GM08714 (cell line): ENCODE measurements at regions not wholly inside any gene's neighbourhood (a gene's known extent, or its start where the extent isn't known, plus 50 kb on each side); places are given as distances from the start of the nearest gene placed in this dataset.

Experiments
- H3K4me3 ChIP-seq: fragments of 200-500 bp; sonication (Bioruptor generic); 2 replicates; pipeline ENCODE4 v1.5.1; 2014; ENCODE audit warnings: mild to moderate bottlenecking, low read length, inconsistent platforms
- ZNF274 ChIP-seq: IDR thresholded peaks from 2 replicates; pipeline ENCODE4 v1.6.1; 2012; ENCODE audit warnings: mild to moderate bottlenecking, low read depth, low read length

GRCh38 chr6:92047860-92048259 lies 1371.5 kb downstream of the EPHA7 start:
- no peak for TF ChIP-seq ZNF274
- no peak overlapping the region for H3K4me3 ChIP-seq

GRCh38 chr6:92047152-92047850 lies 1372.1 kb downstream of the EPHA7 start:
- no peak for TF ChIP-seq ZNF274
- H3K4me3 ChIP-seq: no peak overlapping the region

DNA sequence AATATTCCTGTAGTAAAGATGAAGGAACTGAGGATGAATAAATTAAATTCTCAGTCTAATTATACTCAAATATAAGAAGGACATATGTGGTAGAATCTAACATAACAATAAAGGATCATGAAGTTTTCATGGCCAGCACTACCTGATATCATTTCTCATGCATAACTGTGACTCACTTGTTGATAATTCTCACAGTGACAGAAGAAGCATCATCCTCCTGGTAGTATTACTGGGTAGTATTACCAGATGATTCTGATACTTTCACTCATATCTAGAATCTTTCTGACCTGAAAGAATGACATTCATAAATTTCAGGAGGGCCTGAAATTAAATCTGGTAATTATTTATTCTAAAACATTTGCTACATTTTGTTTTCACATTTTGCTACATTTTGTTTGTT lies 1375.0 kb downstream of the EPHA7 start:
- TF ChIP-seq ZNF274: no peak
- H3K4me3 ChIP-seq: no peak overlapping the region

- no peak overlapping the region for H3K4me3 ChIP-seq
- TF ChIP-seq ZNF274: no peak
Observed at GRCh38 chr6:92043777-92044176, 1375.6 kb downstream of the EPHA7 start.

- H3K4me3 ChIP-seq: no peak overlapping the region
Observed at GRCh38 chr6:92026878-92027277, 1392.5 kb downstream of the EPHA7 start.

DNA sequence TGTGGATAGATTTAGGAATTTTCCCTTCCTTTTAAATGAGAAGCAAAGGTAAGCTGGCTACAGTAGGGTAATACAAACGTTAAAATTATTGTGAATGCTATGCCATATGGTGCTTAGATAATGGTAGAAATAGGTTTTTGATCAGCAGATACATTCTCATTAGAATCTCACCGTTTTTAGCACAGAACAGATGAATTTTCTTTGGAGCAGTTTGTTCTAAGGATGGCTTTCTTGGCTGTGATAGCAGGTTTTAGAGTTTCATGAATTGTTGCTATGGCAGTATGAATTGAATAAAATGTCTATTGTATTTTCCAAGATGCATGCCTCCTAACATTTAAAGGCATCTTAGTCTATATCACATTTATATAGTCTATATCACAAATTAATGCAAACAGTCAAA lies 1394.5 kb downstream of the EPHA7 start:
- no peak for TF ChIP-seq ZNF274
- no peak overlapping the region for H3K4me3 ChIP-seq

More at GRCh38 chr6:92026878-92027277, 1392.5 kb downstream of the EPHA7 start:
- TF ChIP-seq ZNF274: no peak

DNA sequence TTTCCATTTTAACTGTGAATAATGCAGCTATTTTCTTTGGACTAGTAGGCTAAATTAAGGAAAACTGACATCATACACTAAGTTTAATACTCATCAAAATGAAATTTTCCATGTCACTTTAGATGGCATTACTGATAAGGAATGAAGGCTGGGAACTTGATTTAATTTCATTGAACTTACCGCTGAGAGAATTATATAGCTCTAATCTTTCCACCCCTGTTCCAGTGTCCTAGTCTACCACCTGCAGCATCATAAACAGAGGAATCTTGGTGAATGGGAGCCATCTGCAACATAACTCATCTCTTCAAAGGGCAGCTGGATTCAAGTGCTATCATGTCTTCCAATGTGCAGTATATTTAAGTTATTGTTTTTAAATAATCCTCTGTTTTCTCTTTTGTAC lies 1395.2 kb downstream of the EPHA7 start:
- H3K4me3 ChIP-seq: no peak overlapping the region
- no peak for TF ChIP-seq ZNF274

DNA sequence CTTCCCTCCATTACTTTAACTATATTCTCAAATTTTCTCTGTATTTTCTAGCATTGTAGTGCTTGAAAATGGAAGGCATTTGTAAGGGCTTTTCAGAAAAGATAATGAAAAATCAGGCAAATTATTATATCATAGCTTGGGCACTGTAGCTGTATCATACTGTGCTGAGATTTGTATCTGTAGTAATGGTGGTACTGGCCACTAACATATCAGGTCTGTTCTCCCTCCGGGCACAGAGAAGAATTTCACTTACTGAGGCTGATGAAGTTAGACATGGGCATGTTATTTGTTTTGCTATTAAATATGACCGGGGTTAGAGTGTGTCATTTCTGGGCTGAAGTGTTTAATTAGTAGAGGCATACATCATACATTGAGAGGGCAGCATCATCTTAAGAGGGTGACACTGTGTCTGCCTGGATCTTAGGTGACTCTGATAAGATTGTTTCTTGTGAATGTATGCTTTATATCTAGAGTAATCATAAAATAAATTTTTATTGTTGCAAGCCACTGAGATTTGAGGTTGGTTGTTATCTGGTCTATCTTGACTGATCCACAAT lies 1395.9 kb downstream of the EPHA7 start:
- TF ChIP-seq ZNF274: no peak
- no peak overlapping the region for H3K4me3 ChIP-seq

- TF ChIP-seq ZNF274: no peak
- no peak overlapping the region for H3K4me3 ChIP-seq
Observed at GRCh38 chr6:92011681-92012245, 1407.6 kb downstream of the EPHA7 start.

- no peak overlapping the region for H3K4me3 ChIP-seq
- no peak for TF ChIP-seq ZNF274
Observed at GRCh38 chr6:92008757-92009502, 1410.4 kb downstream of the EPHA7 start.

DNA sequence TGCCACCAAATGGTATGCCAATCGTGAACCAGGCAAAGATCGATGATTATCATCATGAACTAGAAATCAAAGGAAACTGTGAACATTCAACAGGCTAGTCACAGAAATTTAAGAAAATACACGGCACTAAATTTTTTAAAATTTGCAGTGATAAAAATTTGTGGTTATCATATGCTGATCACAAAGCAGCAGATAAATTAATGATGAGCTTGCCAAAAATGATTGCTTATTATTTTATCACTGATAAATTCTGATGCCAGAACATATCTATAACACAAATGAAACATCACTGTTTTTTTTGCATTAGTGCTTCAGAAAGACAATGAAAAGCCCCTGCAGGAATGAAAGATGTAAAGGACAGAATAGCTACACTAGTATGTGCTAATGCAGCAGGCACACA lies 1413.2 kb upstream of the MAP3K7 start:
- TF ChIP-seq ZNF274: no peak
- no peak overlapping the region for H3K4me3 ChIP-seq

- no peak overlapping the region for H3K4me3 ChIP-seq
- TF ChIP-seq ZNF274: no peak
Observed at GRCh38 chr6:91994787-91995186, 1407.9 kb upstream of the MAP3K7 start.

GRCh38 chr6:91982559-91982958 lies 1395.7 kb upstream of the MAP3K7 start:
- H3K4me3 ChIP-seq: no peak overlapping the region
- TF ChIP-seq ZNF274: no peak

DNA sequence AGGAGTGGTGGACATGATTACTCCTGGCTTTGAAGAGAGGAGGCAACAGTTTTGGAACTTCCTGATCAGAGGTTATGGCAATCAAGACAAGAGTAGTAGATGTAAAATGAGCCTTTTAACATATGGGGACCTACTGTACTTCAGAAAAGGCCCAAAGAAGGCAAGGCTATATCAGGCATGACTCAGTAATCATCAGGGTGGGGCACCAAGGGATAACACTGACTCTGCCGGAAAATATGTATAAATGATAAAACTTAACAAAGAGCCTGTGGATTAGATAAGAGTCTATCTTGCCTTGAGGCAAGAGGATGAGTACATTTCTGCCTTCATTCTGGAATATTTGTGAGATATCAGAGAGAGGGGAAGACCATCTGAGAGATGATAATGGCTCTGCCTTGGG lies 1389.9 kb upstream of the MAP3K7 start:
- TF ChIP-seq ZNF274: no peak
- no peak overlapping the region for H3K4me3 ChIP-seq

GRCh38 chr6:91970700-91971099 lies 1383.8 kb upstream of the MAP3K7 start:
- TF ChIP-seq ZNF274: no peak
- no peak overlapping the region for H3K4me3 ChIP-seq
